T-helper 2 cell treated with Interferon-gamma antibody and Interleukin-4, amounts not matched to agents 100 ng/mL and 5 ng/mL, for 36 hours (primary cell): ENCODE measurements at regions not wholly inside any gene's neighbourhood (a gene's known extent, or its start where the extent isn't known, plus 50 kb on each side); places are given as distances from the start of the nearest gene placed in this dataset.
"Not testable (repeated sequence)": the region's sequence is repeated elsewhere in the genome, so short reads cannot be mapped to it uniquely, and the experiment has no call there.

Experiments
- intact Hi-C: fragments of 100-400 bp; cut with micrococcal nuclease; formaldehyde crosslinking; loops from one replicate; pipeline ENCODE4 v1.15.1; 2023

GRCh38 chr12:131353826-131354225 lies 357.1 kb upstream of the SFSWAP start:
- intact Hi-C loops = no loop called here

GRCh38 chr12:131355361-131356245 lies 355.3 kb upstream of the SFSWAP start:
- intact Hi-C loops = no loop called here

- intact Hi-C loops = no loop called here
These were observed 354.3 kb upstream of the SFSWAP start for GRCh38 chr12:131356485-131357184.

- intact Hi-C loops = no loop called here
These were observed 353.6 kb upstream of the SFSWAP start for GRCh38 chr12:131357185-131357747.

GRCh38 chr12:131357920-131358319 lies 353.0 kb upstream of the SFSWAP start:
- intact Hi-C loops = no loop called here

- intact Hi-C loops = no loop called here
These were observed 348.3 kb upstream of the SFSWAP start for GRCh38 chr12:131362291-131363211.

- intact Hi-C loops = no loop called here
These were observed 347.5 kb upstream of the SFSWAP start for GRCh38 chr12:131363393-131363792.

GRCh38 chr12:131363841-131364495 lies 346.9 kb upstream of the SFSWAP start:
- intact Hi-C loops = no loop called here

GRCh38 chr12:131364903-131365820 lies 345.7 kb upstream of the SFSWAP start:
- intact Hi-C loops = no loop called here

GRCh38 chr12:131365821-131366260 lies 345.0 kb upstream of the SFSWAP start:
- intact Hi-C loops = no loop called here

GRCh38 chr12:131366261-131366871 lies 344.5 kb upstream of the SFSWAP start:
- intact Hi-C loops = no loop called here

- intact Hi-C loops = not testable (repeated sequence)
These were observed 343.6 kb upstream of the SFSWAP start for GRCh38 chr12:131367067-131367982.

GRCh38 chr12:131367983-131368667 lies 342.8 kb upstream of the SFSWAP start:
- intact Hi-C loops = no loop called here

- intact Hi-C loops = no loop called here
These were observed 342.2 kb upstream of the SFSWAP start for GRCh38 chr12:131368668-131369071.

GRCh38 chr12:131369094-131369845 lies 341.6 kb upstream of the SFSWAP start:
- intact Hi-C loops = no loop called here

GRCh38 chr12:131370321-131370720 lies 340.6 kb upstream of the SFSWAP start:
- intact Hi-C loops = no loop called here
